Kidney epithelial cell (primary cell): ENCODE measurements at regions not wholly inside any gene's neighbourhood (a gene's known extent, or its start where the extent isn't known, plus 50 kb on each side); places are given as distances from the start of the nearest gene placed in this dataset.

Source experiments
- DNase-seq: peaks from one replicate; pipeline ENCODE4 v3.0.0-alpha.2; 2010; ENCODE audit warnings: low read depth
- H3K27me3 ChIP-seq: 2 replicates; pipeline ENCODE4 v1.6.0; 2011; ENCODE audit warnings: low read length; ENCODE audit not compliant: control insufficient read depth, insufficient read depth
- H3K36me3 ChIP-seq: 2 replicates; pipeline ENCODE4 v1.5.1; 2011; ENCODE audit warnings: low read length; ENCODE audit not compliant: control insufficient read depth, insufficient read depth
- H3K4me3 ChIP-seq: 2 replicates; pipeline ENCODE4 v1.5.1; 2011; ENCODE audit warnings: low read depth, mild to moderate bottlenecking, control low read depth, low read length
- TF ChIP-seq, protein P1 (sequence below): IDR thresholded peaks from 2 replicates; pipeline ENCODE4 v1.5.1; 2011; ENCODE audit warnings: mild to moderate bottlenecking, moderate library complexity, low read length, control low read depth, inconsistent platforms; ENCODE audit not compliant: insufficient read depth, poor library complexity, severe bottlenecking

DNA sequence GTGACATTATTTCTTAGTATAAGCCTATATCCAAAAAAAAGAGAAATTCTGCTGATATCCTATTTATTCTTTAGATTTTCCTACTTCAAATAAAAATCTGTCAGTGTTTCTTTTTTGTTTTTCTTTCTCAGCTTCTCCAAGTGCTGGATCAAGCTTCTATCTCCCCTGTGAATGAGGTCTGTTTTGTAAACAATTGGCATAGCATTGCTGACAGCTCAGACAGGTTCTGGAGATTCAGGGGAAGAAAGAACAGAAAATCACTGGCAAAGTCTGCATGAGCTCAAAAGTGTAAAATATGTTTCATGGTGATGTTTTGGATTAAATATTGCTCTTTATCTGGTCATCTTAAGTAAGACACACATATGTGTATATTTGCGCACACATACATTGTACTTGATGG is 492.0 kb upstream of the IGFBP7 start:
- TF ChIP-seq, protein P1, sequence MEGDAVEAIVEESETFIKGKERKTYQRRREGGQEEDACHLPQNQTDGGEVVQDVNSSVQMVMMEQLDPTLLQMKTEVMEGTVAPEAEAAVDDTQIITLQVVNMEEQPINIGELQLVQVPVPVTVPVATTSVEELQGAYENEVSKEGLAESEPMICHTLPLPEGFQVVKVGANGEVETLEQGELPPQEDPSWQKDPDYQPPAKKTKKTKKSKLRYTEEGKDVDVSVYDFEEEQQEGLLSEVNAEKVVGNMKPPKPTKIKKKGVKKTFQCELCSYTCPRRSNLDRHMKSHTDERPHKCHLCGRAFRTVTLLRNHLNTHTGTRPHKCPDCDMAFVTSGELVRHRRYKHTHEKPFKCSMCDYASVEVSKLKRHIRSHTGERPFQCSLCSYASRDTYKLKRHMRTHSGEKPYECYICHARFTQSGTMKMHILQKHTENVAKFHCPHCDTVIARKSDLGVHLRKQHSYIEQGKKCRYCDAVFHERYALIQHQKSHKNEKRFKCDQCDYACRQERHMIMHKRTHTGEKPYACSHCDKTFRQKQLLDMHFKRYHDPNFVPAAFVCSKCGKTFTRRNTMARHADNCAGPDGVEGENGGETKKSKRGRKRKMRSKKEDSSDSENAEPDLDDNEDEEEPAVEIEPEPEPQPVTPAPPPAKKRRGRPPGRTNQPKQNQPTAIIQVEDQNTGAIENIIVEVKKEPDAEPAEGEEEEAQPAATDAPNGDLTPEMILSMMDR, result no peak
- DNase-seq, result no peak
- Histone ChIP-seq H3K4me3 (no peak overlapping the region), H3K36me3 (no peaks in the 10 kb centered on the region), H3K27me3 (no peaks in the 10 kb centered on the region)

DNA sequence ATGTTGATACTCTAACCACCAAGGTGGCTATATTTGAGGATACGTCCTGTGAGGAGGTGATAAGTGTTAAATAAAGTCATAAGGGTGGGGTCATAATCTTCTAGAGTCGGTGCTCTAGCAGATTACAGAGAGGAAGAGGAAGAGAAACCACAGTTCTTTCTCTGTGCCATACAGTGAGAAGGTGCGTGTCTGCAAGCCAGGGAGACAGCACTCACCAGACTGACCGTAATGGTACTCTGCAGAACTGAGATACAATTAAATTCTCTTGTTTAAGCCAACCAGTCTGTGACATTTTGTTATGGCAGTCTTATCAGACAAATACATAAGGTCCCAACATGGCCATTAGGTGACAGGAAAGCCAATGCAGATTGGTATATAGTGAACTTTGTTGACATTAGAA is 480.9 kb upstream of the IGFBP7 start:
- DNase-seq, result no peak
- Histone ChIP-seq H3K4me3 (no peak overlapping the region), H3K36me3 (no peaks in the 10 kb centered on the region), H3K27me3 (no peaks in the 10 kb centered on the region)
- TF ChIP-seq, protein P1, result no peak

DNA sequence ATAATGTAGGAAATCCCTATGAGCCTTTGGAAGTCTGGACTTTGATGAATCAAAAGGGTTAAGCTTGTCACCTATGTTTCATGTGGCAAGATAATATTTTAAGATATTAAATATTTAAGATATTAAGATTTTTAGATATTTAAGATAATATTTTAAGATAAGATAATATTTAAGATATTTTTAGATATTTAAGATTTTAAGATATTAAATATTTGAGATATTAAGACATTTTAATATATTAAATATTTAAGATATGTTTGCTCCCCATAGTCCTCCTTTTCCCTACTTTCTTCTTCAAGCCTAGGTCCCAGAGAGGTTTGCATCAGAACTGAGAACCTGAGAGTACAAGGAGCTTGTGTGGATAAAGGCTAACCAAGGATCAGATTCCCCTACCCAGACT is 478.4 kb upstream of the IGFBP7 start:
- no peak for DNase-seq
- Histone ChIP-seq H3K36me3 (no peaks in the 10 kb centered on the region), H3K4me3 (no peak overlapping the region), H3K27me3 (no peaks in the 10 kb centered on the region)
- TF ChIP-seq, protein P1, result no peak

DNA sequence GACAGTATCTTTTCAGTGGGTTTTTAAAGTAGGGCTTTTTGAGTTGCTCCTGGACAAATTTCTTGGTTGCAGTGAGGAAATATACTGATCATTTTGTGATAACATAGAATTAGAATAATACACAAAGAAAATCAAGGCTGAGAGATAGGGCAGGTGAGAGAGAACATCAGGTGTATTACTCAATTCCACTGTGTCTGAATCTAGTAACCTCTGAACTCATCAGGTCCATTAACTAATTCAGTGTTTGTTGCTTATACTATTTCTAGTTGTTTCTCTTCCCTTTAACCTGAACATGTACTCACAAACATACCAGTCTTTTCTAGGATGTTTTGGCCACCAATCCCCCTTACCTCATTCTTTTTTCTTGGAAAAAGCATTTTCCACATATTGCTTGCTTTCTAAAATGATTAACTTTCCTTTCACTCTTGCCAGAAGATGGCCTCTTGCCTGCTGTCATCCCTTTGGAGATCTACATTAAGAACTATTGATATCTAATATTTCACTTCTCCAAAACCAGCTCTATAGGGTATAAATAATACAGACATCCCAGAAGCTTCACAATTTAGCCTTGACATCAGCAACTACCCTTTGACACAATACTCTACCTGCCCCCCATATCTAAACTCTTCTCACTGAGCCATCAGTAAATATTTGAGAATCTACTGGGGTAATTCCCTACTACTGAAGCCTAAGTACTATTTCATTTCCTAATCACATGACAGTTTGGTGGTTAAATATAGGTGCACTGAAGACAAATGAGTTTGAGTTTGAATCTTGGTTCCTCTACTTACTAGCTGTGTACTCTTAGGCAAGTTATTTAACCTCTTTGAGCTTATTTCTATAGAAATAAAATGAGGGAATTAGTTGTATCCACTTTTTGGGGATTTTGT is 470.8 kb upstream of the IGFBP7 start:
- Histone ChIP-seq H3K27me3 (no peaks in the 10 kb centered on the region), H3K36me3 (no peaks in the 10 kb centered on the region), H3K4me3 (no peak overlapping the region)
- no peak for DNase-seq
- TF ChIP-seq, protein P1, result no peak

DNA sequence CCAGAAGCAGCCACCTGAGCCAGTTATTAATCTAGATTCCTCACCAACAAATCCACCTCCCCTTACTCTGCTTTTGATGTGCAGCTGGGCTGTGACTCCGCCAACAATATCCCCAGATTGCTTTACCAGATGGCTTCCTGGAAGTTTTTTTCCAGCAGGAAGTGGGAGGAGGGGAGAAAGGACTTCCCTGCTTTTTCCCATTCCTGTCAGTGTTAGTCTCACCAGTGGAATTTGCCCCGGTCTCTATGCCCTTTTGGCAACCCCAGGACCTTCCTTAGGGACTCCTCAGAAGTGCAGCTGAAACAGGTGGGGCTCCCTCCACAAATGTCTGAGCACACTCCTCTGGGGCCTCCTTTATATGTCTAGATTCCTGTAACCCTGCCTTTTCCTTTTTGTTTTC is 465.2 kb upstream of the IGFBP7 start:
- Histone ChIP-seq H3K36me3 (no peaks in the 10 kb centered on the region), H3K27me3 (no peaks in the 10 kb centered on the region), H3K4me3 (no peak overlapping the region)
- no peak for DNase-seq
- TF ChIP-seq, protein P1, result no peak
